ENCODE measurements at regions not wholly inside any gene's neighbourhood (a gene's known extent, or its start where the extent isn't known, plus 50 kb on each side); places are given as distances from the start of the nearest gene placed in this dataset.

GRCh38 chr13:82292334-82292733 lies 1589.9 kb downstream of the SLITRK1 start:
- no peak for TF ChIP-seq CTCF (IDR thresholded peaks at IDR 0.05)
- no peak for DNase-seq (ENCODE audit: low spot score)
- ATAC-seq (ENCODE audit: low FRiP score): no peak

- no peak for TF ChIP-seq CTCF (IDR thresholded peaks at IDR 0.05)
- ATAC-seq (ENCODE audit: low FRiP score) (no peak), DNase-seq (ENCODE audit: low spot score) (no peak)
Observed at GRCh38 chr13:82291852-82292251, 1590.4 kb downstream of the SLITRK1 start.

GRCh38 chr13:82275644-82276043 lies 1606.6 kb downstream of the SLITRK1 start:
- no peak for ATAC-seq (ENCODE audit: low FRiP score)
- no peak for TF ChIP-seq CTCF (IDR thresholded peaks at IDR 0.05)

GRCh38 chr13:82259284-82259683 lies 1623.0 kb downstream of the SLITRK1 start:
- ATAC-seq (ENCODE audit: low FRiP score) (no peak), DNase-seq (ENCODE audit: low spot score) (no peak)
- no peak for TF ChIP-seq CTCF (IDR thresholded peaks at IDR 0.05)

More at GRCh38 chr13:82275644-82276043, 1606.6 kb downstream of the SLITRK1 start:
- no peak for DNase-seq (ENCODE audit: low spot score)

- ATAC-seq (ENCODE audit: low FRiP score): no peak
- DNase-seq (ENCODE audit: low spot score): no peak
- no peak for TF ChIP-seq CTCF (IDR thresholded peaks at IDR 0.05)
Observed at GRCh38 chr13:82257790-82258507, 1624.3 kb downstream of the SLITRK1 start.

- ATAC-seq (ENCODE audit: low FRiP score) (no peak), DNase-seq (ENCODE audit: low spot score) (no peak)
- TF ChIP-seq CTCF (IDR thresholded peaks at IDR 0.05): no peak
Observed at GRCh38 chr13:82248762-82249161, 1633.5 kb downstream of the SLITRK1 start.

- no peak for TF ChIP-seq CTCF (IDR thresholded peaks at IDR 0.05)
- no peak for ATAC-seq (ENCODE audit: low FRiP score)
- no peak for DNase-seq (ENCODE audit: low spot score)
Observed at GRCh38 chr13:82245860-82246259, 1636.4 kb downstream of the SLITRK1 start.

Measured in omental fat pad (tissue), 3 donors.